GM12865 (cell line): ENCODE measurements at regions not wholly inside any gene's neighbourhood (a gene's known extent, or its start where the extent isn't known, plus 50 kb on each side); places are given as distances from the start of the nearest gene placed in this dataset.
"Not testable (repeated sequence)": the region's sequence is repeated elsewhere in the genome, so short reads cannot be mapped to it uniquely, and the experiment has no call there.

Experiments
- DNase-seq: peaks from one replicate; pipeline ENCODE4 v3.0.0; 2010; ENCODE audit warnings: low read depth
- H3K4me3 ChIP-seq: 2 replicates; pipeline ENCODE4 v1.5.1; 2011; ENCODE audit warnings: mild to moderate bottlenecking, low read depth, low read length, control low read depth
- TF ChIP-seq, protein P1 (sequence below): IDR thresholded peaks from 2 replicates; pipeline ENCODE4 v1.5.1; 2011; ENCODE audit warnings: low read length, control low read depth, low read depth, inconsistent platforms; ENCODE audit not compliant: insufficient read depth; ENCODE audit errors: missing control alignments

DNA sequence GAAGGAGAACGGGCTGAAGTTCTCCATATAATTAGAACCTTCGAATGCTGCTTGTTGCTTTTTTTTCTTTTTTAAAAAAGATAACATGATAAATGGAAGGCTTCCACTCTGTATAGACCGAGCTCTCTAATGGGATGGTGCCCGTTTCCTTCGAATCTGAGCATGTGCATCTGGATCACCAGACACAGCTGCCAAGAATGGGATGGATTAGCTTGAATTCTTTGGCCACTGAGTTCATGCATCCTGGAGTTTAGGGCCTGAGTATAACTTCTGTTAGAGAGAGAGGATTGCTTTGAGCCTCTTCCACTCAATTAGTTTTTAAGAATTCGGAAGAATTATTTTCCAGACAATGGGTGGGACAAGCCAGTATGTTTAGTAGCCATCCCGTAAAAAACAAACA, 93.7 kb upstream of the GDNF start:
- no peak for DNase-seq
- H3K4me3 ChIP-seq, result no peak overlapping the region
- TF ChIP-seq, protein P1, sequence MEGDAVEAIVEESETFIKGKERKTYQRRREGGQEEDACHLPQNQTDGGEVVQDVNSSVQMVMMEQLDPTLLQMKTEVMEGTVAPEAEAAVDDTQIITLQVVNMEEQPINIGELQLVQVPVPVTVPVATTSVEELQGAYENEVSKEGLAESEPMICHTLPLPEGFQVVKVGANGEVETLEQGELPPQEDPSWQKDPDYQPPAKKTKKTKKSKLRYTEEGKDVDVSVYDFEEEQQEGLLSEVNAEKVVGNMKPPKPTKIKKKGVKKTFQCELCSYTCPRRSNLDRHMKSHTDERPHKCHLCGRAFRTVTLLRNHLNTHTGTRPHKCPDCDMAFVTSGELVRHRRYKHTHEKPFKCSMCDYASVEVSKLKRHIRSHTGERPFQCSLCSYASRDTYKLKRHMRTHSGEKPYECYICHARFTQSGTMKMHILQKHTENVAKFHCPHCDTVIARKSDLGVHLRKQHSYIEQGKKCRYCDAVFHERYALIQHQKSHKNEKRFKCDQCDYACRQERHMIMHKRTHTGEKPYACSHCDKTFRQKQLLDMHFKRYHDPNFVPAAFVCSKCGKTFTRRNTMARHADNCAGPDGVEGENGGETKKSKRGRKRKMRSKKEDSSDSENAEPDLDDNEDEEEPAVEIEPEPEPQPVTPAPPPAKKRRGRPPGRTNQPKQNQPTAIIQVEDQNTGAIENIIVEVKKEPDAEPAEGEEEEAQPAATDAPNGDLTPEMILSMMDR, result no peak

DNA sequence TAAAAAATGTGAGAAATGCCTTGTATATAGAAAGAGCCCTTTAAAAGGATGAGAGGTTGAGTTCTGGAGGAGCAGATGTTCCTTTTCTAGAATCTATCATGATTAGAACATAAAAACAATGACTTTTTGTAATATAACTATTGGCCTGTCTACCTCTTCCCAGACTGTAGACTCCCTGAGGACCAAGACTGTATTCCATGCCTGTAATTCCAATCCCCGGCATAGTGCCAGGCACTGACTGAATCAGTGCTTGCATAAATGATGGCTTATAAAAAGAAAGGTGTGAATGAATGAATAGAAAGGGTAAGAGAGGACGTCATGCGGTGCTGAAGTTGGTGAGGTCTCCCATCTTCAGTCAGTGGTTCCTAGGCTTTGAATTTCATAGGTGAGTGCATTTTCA, 92.6 kb upstream of the GDNF start:
- DNase-seq, result no peak
- TF ChIP-seq, protein P1, result no peak
- H3K4me3 ChIP-seq, result no peak overlapping the region

DNA sequence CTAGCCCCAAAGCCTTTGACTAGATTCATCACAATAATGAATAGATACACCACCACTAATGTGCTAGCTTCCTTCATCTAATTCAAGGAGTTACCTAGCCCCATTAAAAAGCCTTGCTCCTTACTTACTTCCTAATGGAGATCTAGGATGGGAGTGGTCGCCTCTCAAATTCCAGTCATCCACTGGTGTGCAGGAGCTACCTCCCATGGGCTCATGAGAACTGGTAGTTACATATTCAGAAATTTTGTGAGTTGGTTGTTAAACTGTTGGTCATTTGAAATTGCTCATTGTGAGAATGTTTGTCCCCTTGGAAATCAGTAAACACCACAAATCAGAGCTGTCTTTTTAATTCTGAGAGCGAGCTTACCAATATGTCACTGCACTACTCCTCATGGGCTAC, 91.7 kb upstream of the GDNF start:
- no peak for DNase-seq
- TF ChIP-seq, protein P1, result no peak
- no peak overlapping the region for H3K4me3 ChIP-seq

DNA sequence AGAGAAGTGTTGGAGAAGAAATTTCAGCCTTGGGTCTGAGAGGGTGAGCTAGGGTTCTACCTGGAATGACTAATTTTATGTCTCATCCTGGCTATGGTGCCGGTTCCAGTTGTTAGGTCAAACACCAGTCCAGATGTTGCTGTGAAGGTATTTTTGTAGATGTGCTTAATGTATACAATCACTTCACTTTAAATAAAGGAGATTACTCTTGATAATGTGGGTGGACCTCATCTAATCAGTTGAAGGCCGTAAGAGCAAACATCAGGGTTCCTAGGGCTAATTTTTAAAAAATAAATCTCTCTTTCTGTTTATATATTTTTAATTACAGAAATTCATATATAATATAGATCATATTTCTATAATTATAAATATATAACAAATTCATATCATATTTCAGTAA, 90.5 kb upstream of the GDNF start:
- H3K4me3 ChIP-seq, result no peak overlapping the region
- DNase-seq, result no peak
- TF ChIP-seq, protein P1, result no peak

DNA sequence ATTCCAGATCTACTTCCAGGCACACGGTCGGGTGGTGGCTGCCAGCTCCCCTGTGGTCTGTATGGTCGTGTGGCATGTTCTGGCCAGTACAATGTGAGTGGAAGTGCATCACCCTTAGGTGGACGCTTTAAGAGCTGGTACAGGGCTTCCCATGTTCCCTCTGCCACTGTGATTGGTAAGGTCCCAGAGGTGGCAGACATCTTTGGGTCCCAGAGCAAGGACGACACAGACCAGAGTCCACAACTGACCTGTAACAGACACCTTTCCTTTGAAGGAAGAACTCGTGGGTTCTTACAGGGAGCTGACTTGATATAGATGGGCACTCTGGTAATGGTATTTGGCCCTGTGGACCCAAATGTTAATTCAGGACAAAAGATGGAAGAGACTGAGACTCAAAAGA, 90.0 kb upstream of the GDNF start:
- DNase-seq, result no peak
- TF ChIP-seq, protein P1, result no peak
- no peak overlapping the region for H3K4me3 ChIP-seq

DNA sequence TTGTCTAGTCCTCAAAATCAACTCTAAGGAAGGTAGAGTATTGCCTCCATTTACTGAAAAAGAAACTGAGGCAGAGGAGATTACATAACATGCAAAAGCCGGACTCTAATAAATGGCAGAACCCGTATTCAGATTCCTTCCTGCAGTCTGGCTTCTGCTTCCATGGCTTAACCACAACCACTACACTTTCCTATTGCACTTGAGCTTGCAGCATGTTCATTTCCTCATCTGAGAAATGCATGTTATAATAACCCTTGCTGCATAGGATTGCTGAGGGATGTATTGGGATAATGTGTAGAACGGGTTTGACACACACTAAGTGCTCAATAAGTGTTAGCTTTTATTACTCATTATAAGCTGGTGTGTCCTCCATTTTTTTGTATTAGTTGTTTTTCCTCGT, 87.9 kb upstream of the GDNF start:
- H3K4me3 ChIP-seq, DNase-seq: not testable (repeated sequence)

DNA sequence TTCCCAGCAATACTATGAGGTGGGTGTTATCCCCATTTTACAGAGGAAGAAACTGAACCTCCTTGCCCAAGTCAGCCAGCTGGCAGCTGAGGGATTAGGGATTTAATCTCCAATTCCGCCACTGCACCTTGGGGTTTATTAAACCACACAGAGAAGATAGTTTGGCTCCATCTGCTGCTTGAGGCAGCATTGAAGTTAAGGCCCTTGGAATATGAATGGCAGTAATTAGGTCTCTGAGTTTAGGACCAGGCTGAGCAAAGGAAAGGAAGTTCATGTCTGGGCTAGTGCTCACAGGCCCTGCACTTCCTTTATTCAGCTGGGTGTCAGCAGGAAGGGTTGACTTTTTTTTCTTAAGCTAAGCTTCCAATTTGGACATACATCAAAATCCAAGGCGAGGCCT, 86.9 kb upstream of the GDNF start:
- TF ChIP-seq, protein P1, result no peak
- DNase-seq, result no peak
- H3K4me3 ChIP-seq, result no peak overlapping the region

DNA sequence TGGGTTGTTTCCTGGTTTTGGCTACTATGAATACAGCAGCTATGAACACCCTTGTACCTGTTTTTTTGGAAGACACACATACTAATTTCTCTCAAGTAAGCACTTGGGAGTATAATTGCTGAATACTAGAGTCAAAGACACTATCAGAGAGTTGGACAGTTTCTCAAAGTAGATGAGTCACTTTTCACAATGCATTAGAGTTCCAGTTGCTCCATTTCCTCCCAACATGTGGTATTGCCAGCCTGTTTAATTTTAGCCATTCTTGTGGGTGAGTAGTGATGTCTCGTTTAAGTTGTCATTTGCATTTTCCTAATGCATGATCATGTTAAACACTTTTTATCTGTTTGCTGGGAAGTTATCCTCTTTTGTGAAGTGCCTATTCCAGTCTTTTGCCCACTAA, 81.6 kb upstream of the GDNF start:
- no peak for DNase-seq

More for the DNA sequence above, 81.6 kb upstream of the GDNF start:
- no peak overlapping the region for H3K4me3 ChIP-seq
- TF ChIP-seq, protein P1, result no peak
